ENCODE measurements at regions not wholly inside any gene's neighbourhood (a gene's known extent, or its start where the extent isn't known, plus 50 kb on each side); places are given as distances from the start of the nearest gene placed in this dataset.

DNA sequence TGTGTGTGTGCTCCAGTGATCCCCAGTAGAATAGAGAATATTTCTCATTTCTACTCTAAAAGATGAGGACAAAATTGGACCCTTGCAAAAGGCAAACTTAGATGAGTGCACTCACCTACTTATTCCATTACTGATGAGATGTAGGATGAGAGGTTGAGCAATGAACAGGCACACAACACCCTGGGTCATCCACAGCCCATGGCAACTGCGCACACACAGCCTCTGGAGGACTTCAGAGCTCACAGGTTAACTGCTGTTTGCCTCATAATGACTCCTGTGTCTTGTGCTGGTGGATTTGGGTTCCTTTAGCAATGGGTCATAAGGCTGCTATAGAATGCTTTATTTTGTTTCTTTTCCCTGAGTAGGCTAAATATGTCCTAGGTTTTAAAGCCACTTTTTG is 103.6 kb upstream of the TNFAIP3 start:
- Histone ChIP-seq H3K79me2 (ENCODE audit: control insufficient read depth, insufficient read depth, low read length) (no peaks in the 10 kb centered on the region), H3K4me1 (ENCODE audit: control insufficient read depth, insufficient read depth, low read length) (peaks cover 17% of the 10 kb centered on the region), H3K4me3 (no peak overlapping the region), H3K9me3 (replicated peaks; ENCODE audit: control insufficient read depth, insufficient read depth, low read length) (no peaks in the 10 kb centered on the region; the same call in 2 of the 3 replicates), H2AFZ (ENCODE audit: control insufficient read depth, low read depth, low read length) (no peak overlapping the region), H4K20me1 (ENCODE audit: control insufficient read depth, insufficient read depth) (no peaks in the 10 kb centered on the region), H3K36me3 (ENCODE audit: control insufficient read depth in 2 of 2, insufficient read depth in 2 of 2, low read length in 1 of 2) (no peaks in the 10 kb centered on the region), H3K27ac (ENCODE audit: control insufficient read depth, insufficient read depth) (no peak overlapping the region), H3K9ac (ENCODE audit: control insufficient read depth, insufficient read depth, low read length) (no peak overlapping the region), H3K27me3 (replicated peaks in 1 of 2; ENCODE audit: control insufficient read depth in 2 of 2, insufficient read depth in 2 of 2, low read length in 1 of 2) (no peaks in the 10 kb centered on the region), H3K4me2 (ENCODE audit: control insufficient read depth, insufficient read depth) (no peak overlapping the region)
- DNase-seq (ENCODE audit: low read depth, low spot score) (no peak), ATAC-seq (no peak), FAIRE-seq (no peak)
- BruUV-seq (replicated peaks) = no TSS peak
- POLR2A ChIA-PET = interaction anchor here (1.0 kb wide), 1 partner anchor 24 kb away, joined by 3 read pairs; no protein-coding TSS in a partner anchor
- WGBS (ENCODE audit: insufficient coverage, insufficient replicate concordance, low lambda C conversion rate, missing lambda C conversion rate) = 100% methylated on average over 1 of the region's 1 CpG
- RAD21 ChIA-PET (ENCODE audit: unreplicated experiment) = no interaction called here
- SMC1A ChIA-PET (ENCODE audit: uncharacterized antibody, unreplicated experiment) = interaction anchor here (0.6 to 3.1 kb wide), 5 partner anchors 8 to 55 kb away, joined by 3 to 16 read pairs (median 4); no protein-coding TSS in a partner anchor
- intact Hi-C loops (cut with micrococcal nuclease; ENCODE audit: unreplicated experiment) = no loop called here
- no peak for TF ChIP-seq BACH1 (IDR thresholded peaks at IDR 0.05; ENCODE audit: borderline replicate concordance)
- peak; percentile 52 for TF ChIP-seq BCL3 (IDR thresholded peaks at IDR 0.05; ENCODE audit: borderline replicate concordance, insufficient read depth, low read depth, low read length, poor library complexity, severe bottlenecking)
- in situ Hi-C loops (cut with MboI) = no loop called here
- CTCF ChIA-PET = interaction anchor here (1.7 to 3.7 kb wide), 2 partner anchors 36 to 55 kb away, joined by 3 to 13 read pairs; no protein-coding TSS in a partner anchor

GRCh38 chr6:137763886-137764285 is 103.2 kb upstream of the TNFAIP3 start:
- Histone ChIP-seq H3K27ac (ENCODE audit: control insufficient read depth, insufficient read depth) (no peak overlapping the region), H4K20me1 (ENCODE audit: control insufficient read depth, insufficient read depth) (no peaks in the 10 kb centered on the region), H2AFZ (ENCODE audit: control insufficient read depth, low read depth, low read length) (no peak overlapping the region), H3K4me1 (ENCODE audit: control insufficient read depth, insufficient read depth, low read length) (peaks cover 19% of the 10 kb centered on the region), H3K4me2 (ENCODE audit: control insufficient read depth, insufficient read depth) (no peak overlapping the region), H3K4me3 (no peak overlapping the region), H3K9ac (ENCODE audit: control insufficient read depth, insufficient read depth, low read length) (no peak overlapping the region), H3K9me3 (replicated peaks; ENCODE audit: control insufficient read depth, insufficient read depth, low read length) (no peaks in the 10 kb centered on the region; the same call in 2 of the 3 replicates), H3K36me3 (ENCODE audit: control insufficient read depth in 2 of 2, insufficient read depth in 2 of 2, low read length in 1 of 2) (no peaks in the 10 kb centered on the region), H3K27me3 (replicated peaks in 1 of 2; ENCODE audit: control insufficient read depth in 2 of 2, insufficient read depth in 2 of 2, low read length in 1 of 2) (no peaks in the 10 kb centered on the region), H3K79me2 (ENCODE audit: control insufficient read depth, insufficient read depth, low read length) (no peaks in the 10 kb centered on the region)
- ChIA-PET SMC1A (ENCODE audit: uncharacterized antibody, unreplicated experiment) (interaction anchor here (1.0 to 1.1 kb wide), 4 partner anchors 8 to 55 kb away, joined by 3 to 4 read pairs (median 3); no protein-coding TSS in a partner anchor), CTCF (interaction anchor here (1.7 to 3.7 kb wide), 2 partner anchors 35 to 55 kb away, joined by 3 to 13 read pairs; no protein-coding TSS in a partner anchor), RAD21 (ENCODE audit: unreplicated experiment) (no interaction called here), POLR2A (interaction anchor here (1.0 kb wide), 1 partner anchor 23 kb away, joined by 3 read pairs; no protein-coding TSS in a partner anchor)
- no peak for DNase-seq (ENCODE audit: low read depth, low spot score)
- no TSS peak for BruUV-seq (replicated peaks)
- WGBS (ENCODE audit: insufficient coverage, insufficient replicate concordance, low lambda C conversion rate, missing lambda C conversion rate) = 100% methylated on average over 1 of the region's 1 CpG
- no peak for FAIRE-seq
- intact Hi-C loops (cut with micrococcal nuclease; ENCODE audit: unreplicated experiment) = no loop called here
- in situ Hi-C loops (cut with MboI) = no loop called here
- no peak for ATAC-seq
- TF ChIP-seq IKZF2 (IDR thresholded peaks at IDR 0.05) (no peak), PML (IDR thresholded peaks at IDR 0.05; ENCODE audit: low read length) (no peak), GABPA (IDR thresholded peaks at IDR 0.05; ENCODE audit: low read depth) (no peak), ZNF687 (IDR thresholded peaks at IDR 0.05) (no peak), ZNF592 (IDR thresholded peaks at IDR 0.05) (no peak)
